CD8-positive, alpha-beta memory T cell (primary cell): ENCODE measurements at regions not wholly inside any gene's neighbourhood (a gene's known extent, or its start where the extent isn't known, plus 50 kb on each side); places are given as distances from the start of the nearest gene placed in this dataset.

Experiments
- CTCF ChIA-PET: fragments of 350-600 bp; sonication (Branson Sonifier 250); formaldehyde crosslinking; loops from one replicate; lab custom pipeline; 2021; ENCODE audit warnings: antibody characterized with exemption; lab: Charles Lee
- POLR2A ChIA-PET: fragments of 350-600 bp; sonication (Branson Sonifier 250); formaldehyde crosslinking; loops from one replicate; lab custom pipeline; 2021; ENCODE audit warnings: antibody characterized with exemption; lab: Charles Lee
- DNase-seq, 5 donors: peaks; one replicate each; pipeline versions ENCODE4 v3.0.0 to v3.0.0-alpha.2; 2020 to 2022; ENCODE audit warnings: mixed read lengths in 1 of 5
- H3K27ac ChIP-seq: one replicate; pipeline ENCODE4 v1.7.0; 2013; ENCODE audit warnings: low read depth, mild to moderate bottlenecking, low read length, moderate library complexity
- H3K27me3 ChIP-seq: 2 replicates; pipeline ENCODE4 v1.7.0; 2013; ENCODE audit warnings: low read length, mild to moderate bottlenecking; ENCODE audit not compliant: insufficient read depth, poor library complexity, severe bottlenecking
- H3K36me3 ChIP-seq: 2 replicates; pipeline ENCODE4 v1.7.0; 2013; ENCODE audit warnings: mild to moderate bottlenecking, low read length, moderate library complexity; ENCODE audit not compliant: insufficient read depth
- H3K4me1 ChIP-seq: 2 replicates; pipeline ENCODE4 v1.7.0; 2013; ENCODE audit warnings: mild to moderate bottlenecking, low read length, moderate library complexity; ENCODE audit not compliant: insufficient read depth
- H3K4me3 ChIP-seq: 2 replicates; pipeline ENCODE4 v1.7.0; 2013; ENCODE audit warnings: mild to moderate bottlenecking, low read length
- H3K9me3 ChIP-seq: 2 replicates; pipeline ENCODE4 v1.7.0; 2013; ENCODE audit warnings: mild to moderate bottlenecking, low read length
- H3K27ac Mint-ChIP-seq, 8 donors: one replicate each; pipeline ENCODE4 v1.8.0; 2020 to 2021; ENCODE audit warnings: mixed read lengths in 8 of 8, mild to moderate bottlenecking in 6 of 8, inconsistent platforms in 3 of 8, moderate library complexity in 3 of 8
- H3K27me3 Mint-ChIP-seq, 2 donors: one replicate each; pipeline ENCODE4 v1.8.0; 2020 to 2021; ENCODE audit warnings: mixed read lengths in 2 of 2, mild to moderate bottlenecking in 1 of 2, moderate library complexity in 1 of 2
- H3K36me3 Mint-ChIP-seq, 3 donors: one replicate each; pipeline ENCODE4 v1.8.0; 2020 to 2021; ENCODE audit warnings: mixed read lengths in 3 of 3, inconsistent platforms in 1 of 3, mild to moderate bottlenecking in 1 of 3
- H3K4me1 Mint-ChIP-seq, 3 donors: one replicate each; pipeline ENCODE4 v1.8.0; 2020 to 2021; ENCODE audit warnings: mixed read lengths in 3 of 3, inconsistent platforms in 1 of 3, mild to moderate bottlenecking in 1 of 3
- H3K4me3 Mint-ChIP-seq, 7 donors: one replicate each; pipeline ENCODE4 v1.8.0; 2020 to 2021; ENCODE audit warnings: mixed read lengths in 7 of 7, mild to moderate bottlenecking in 6 of 7, moderate library complexity in 4 of 7, inconsistent platforms in 2 of 7
- H3K9me3 Mint-ChIP-seq, 5 donors: one replicate each; pipeline ENCODE4 v1.8.0; 2020 to 2022; ENCODE audit warnings: mixed read lengths in 5 of 5, mild to moderate bottlenecking in 3 of 5, moderate library complexity in 2 of 5, inconsistent platforms in 1 of 5

DNA sequence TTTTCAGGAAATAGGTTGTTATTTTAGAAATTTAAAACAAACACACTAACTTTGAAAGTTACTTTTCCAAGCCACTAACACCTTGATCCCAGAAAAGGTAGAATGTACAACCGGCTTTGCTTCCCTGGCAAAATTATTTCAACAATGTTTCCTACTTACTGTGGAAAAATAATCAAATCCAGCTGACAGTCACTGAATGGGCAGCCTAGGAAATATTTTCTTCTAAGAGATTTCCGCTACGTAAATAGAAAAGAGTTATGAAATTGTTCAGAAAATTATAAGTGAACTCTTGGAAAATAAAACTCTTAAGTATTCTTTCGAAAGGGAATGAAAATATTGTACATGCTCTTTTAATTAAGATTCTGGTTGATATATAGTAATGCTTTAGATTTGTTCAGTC, 195.7 kb downstream of the GASK1B start:
- Mint-ChIP-seq H3K36me3 (no peaks in the 10 kb centered on the region), H3K4me1 (peaks cover 2 to 4% (median 4%) of the 10 kb centered on the region in 3 donors), H3K9me3 (peaks cover 0 to 2% (median 0%) of the 10 kb centered on the region in 5 donors), H3K27ac (no peak overlapping the region), H3K27me3 (no peaks in the 10 kb centered on the region), H3K4me3 (no peak overlapping the region)
- H3K4me1 ChIP-seq, result no peaks in the 10 kb centered on the region
- H3K27ac ChIP-seq, result no peak overlapping the region
- ChIA-PET CTCF (no interaction called here), POLR2A (no interaction called here)
- H3K27me3 ChIP-seq, result no peaks in the 10 kb centered on the region
- DNase-seq, result no peak
- no peaks in the 10 kb centered on the region for H3K36me3 ChIP-seq
- H3K9me3 ChIP-seq, result no peaks in the 10 kb centered on the region
- H3K4me3 ChIP-seq, result no peak overlapping the region

DNA sequence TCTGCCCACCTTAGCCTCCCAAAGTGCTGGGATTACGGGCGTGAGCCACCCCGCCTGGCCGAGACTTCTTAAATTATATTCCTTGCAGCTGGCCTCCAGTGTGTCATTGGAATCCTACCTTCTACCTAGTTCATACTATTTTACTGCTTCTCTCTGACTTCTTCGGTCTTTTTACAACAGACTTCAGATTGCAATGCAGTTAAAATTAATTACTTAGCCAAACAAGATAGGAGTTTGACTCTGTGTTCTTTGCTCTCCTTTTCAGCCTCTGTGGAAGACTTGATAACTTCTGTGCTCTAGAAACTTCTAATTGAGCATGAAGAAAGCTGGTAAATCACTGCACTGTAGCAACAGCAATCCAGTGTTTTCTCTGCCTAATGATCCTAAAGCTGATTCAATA, 199.5 kb downstream of the GASK1B start:
- Mint-ChIP-seq H3K27ac (no peak overlapping the region), H3K27me3 (no peaks in the 10 kb centered on the region), H3K36me3 (no peaks in the 10 kb centered on the region), H3K4me1 (no peaks in the 10 kb centered on the region), H3K4me3 (no peak overlapping the region), H3K9me3 (peaks cover 0 to 2% (median 0%) of the 10 kb centered on the region in 5 donors)
- Histone ChIP-seq H3K36me3 (no peaks in the 10 kb centered on the region), H3K4me3 (no peak overlapping the region), H3K4me1 (no peaks in the 10 kb centered on the region), H3K27ac (no peak overlapping the region), H3K9me3 (no peaks in the 10 kb centered on the region), H3K27me3 (no peaks in the 10 kb centered on the region)
- CTCF ChIA-PET, result no interaction called here
- POLR2A ChIA-PET, result no interaction called here
- no peak for DNase-seq

DNA sequence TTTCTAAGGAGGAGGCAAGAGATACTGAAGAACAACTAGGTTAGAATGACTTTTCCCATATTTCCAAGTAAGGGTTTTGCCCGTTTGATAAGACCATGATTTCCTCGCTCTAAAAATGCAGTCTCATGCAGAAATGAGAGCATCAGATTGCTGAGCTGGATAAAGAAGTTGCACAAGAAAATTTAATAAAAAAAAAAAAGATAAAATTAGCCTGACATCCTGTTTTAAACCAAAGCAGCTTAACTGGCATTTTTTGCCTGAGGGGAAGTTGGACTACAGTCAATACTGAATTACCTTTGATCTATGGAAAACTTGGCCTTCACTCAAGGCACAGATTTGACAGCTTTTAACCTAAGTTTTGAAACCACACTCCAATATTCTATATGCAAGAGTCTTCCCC, 208.4 kb downstream of the GASK1B start:
- no peak for DNase-seq
- ChIA-PET CTCF (no interaction called here), POLR2A (no interaction called here)
- Mint-ChIP-seq H3K27ac (no peak overlapping the region), H3K4me3 (no peak overlapping the region), H3K9me3 (peaks cover 0 to 2% (median 0%) of the 10 kb centered on the region in 5 donors), H3K36me3 (no peaks in the 10 kb centered on the region), H3K27me3 (no peaks in the 10 kb centered on the region), H3K4me1 (no peaks in the 10 kb centered on the region)
- Histone ChIP-seq H3K27ac (no peak overlapping the region), H3K4me1 (no peaks in the 10 kb centered on the region), H3K36me3 (no peaks in the 10 kb centered on the region), H3K9me3 (no peaks in the 10 kb centered on the region), H3K4me3 (no peak overlapping the region), H3K27me3 (no peaks in the 10 kb centered on the region)

DNA sequence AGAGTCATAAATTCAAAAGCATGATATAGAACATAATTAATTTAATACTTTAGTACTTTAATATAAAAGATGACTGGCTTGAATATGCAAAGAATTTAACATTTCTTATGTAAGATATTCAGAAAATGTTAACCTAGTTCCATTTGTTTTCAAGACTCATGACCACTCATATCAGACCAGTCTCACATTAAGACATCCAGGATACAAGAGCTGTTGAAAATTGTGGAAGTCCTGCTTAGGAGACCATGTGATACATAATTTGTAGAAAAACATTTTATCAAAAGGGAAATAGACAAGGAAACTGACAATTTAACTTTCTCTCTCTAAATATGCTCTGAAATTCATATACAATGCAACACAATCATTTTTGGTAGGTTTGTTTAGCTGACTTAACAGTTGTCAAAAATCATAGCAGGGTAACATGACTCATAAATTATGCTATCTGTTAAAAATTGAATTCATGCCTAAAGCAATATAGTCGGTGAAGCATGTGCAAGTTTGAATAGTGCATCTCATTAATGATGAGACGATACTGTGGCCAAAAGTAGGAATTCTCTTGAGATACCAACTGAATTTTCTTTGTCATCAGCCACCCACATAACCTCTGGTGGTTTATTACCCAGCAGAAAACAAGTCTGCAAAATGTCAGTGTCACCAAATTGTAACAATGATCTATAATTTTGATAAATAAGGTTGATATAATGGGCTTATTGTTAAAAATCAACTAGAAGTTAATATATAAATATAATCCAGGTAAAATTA, 211.4 kb downstream of the GASK1B start:
- ChIA-PET POLR2A (no interaction called here), CTCF (no interaction called here)
- Histone ChIP-seq H3K27me3 (no peaks in the 10 kb centered on the region), H3K4me3 (no peak overlapping the region), H3K27ac (no peak overlapping the region), H3K9me3 (no peaks in the 10 kb centered on the region), H3K4me1 (no peaks in the 10 kb centered on the region), H3K36me3 (no peaks in the 10 kb centered on the region)
- Mint-ChIP-seq H3K4me3 (no peak overlapping the region), H3K36me3 (no peaks in the 10 kb centered on the region), H3K27ac (no peak overlapping the region), H3K9me3 (peaks cover 0 to 2% (median 2%) of the 10 kb centered on the region in 5 donors), H3K27me3 (no peaks in the 10 kb centered on the region), H3K4me1 (no peaks in the 10 kb centered on the region)
- no peak for DNase-seq

DNA sequence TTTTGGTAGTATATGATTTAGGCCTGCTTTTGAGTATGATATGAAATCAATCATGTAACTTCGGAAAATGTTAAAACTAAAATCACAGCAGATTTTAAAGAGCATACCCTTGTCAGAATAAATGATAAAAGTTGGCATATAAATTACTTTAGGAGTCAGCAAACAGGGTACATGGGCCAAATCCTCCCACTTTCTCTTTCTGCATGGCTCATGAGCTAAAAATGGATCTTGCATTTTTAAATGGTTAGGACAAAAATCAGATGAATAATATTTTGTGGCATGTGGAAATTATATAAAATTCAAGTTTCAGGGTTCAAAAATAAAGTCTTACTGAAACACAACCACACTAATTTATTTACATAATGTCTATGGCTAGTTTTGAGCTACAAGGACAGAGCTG, 214.9 kb downstream of the GASK1B start:
- H3K4me1 ChIP-seq, result no peaks in the 10 kb centered on the region
- no peaks in the 10 kb centered on the region for H3K27me3 ChIP-seq
- no peaks in the 10 kb centered on the region for H3K9me3 ChIP-seq
- Mint-ChIP-seq H3K4me1 (no peaks in the 10 kb centered on the region), H3K9me3 (peaks cover 0 to 4% (median 0%) of the 10 kb centered on the region in 5 donors), H3K4me3 (no peak overlapping the region), H3K27me3 (no peaks in the 10 kb centered on the region), H3K27ac (no peak overlapping the region), H3K36me3 (no peaks in the 10 kb centered on the region)
- ChIA-PET POLR2A (no interaction called here), CTCF (no interaction called here)
- no peak overlapping the region for H3K4me3 ChIP-seq
- no peaks in the 10 kb centered on the region for H3K36me3 ChIP-seq
- no peak for DNase-seq
- H3K27ac ChIP-seq, result no peak overlapping the region

DNA sequence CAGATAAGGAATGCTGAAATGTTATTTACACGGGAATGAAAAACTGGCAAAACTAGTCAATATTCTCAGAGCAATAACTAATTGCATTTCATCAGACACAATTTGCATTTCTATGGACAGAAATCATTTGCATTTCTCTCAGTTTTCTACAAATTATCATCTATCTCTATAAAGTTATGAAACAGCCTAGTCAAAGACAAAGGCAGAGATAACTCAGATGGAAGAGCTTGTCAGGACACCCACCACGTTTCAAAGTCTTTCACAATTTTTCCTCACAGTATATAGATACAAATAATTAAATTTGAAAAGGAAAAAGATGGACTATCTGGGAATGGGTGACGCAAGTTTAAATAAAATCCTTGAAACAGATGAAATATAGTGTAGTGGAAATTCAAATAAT, 230.8 kb downstream of the GASK1B start:
- H3K4me3 Mint-ChIP-seq, result no peak overlapping the region
- H3K4me1 ChIP-seq, result no peaks in the 10 kb centered on the region
- H3K4me1 Mint-ChIP-seq, result no peaks in the 10 kb centered on the region
- H3K4me3 ChIP-seq, result no peak overlapping the region
- no peaks in the 10 kb centered on the region for H3K27me3 ChIP-seq
- no peak overlapping the region for H3K27ac ChIP-seq
- DNase-seq, result no peak
- no peaks in the 10 kb centered on the region for H3K27me3 Mint-ChIP-seq
- no peaks in the 10 kb centered on the region for H3K36me3 Mint-ChIP-seq
- no peaks in the 10 kb centered on the region for H3K9me3 ChIP-seq
- no peak overlapping the region for H3K27ac Mint-ChIP-seq
- CTCF ChIA-PET, result no interaction called here
- H3K9me3 Mint-ChIP-seq, result peaks cover 0 to 2% (median 0%) of the 10 kb centered on the region in 5 donors
- POLR2A ChIA-PET, result no interaction called here
- H3K36me3 ChIP-seq, result no peaks in the 10 kb centered on the region

DNA sequence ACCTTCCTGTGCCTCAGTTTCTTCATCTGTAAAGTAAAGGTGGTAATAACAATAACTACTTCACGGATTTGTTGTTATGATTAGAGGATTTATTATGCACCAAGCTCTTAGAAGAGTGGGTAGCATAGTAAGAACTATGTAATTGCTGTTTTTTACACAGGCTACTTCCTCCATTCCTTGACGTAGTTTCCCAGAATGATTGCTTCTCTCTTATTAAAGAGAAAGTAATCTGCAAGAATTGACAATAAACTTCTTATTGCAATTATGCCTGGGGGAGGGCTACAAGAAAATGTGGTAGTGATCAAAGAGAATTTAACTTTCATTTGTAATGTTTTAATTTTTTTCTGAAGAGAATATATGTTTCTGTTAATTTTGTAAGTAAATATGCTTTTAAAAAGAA, 238.7 kb downstream of the GASK1B start:
- no peaks in the 10 kb centered on the region for H3K27me3 Mint-ChIP-seq
- no peaks in the 10 kb centered on the region for H3K36me3 ChIP-seq
- no peak overlapping the region for H3K4me3 ChIP-seq
- POLR2A ChIA-PET, result no interaction called here
- H3K9me3 ChIP-seq, result no peaks in the 10 kb centered on the region
- no peak for DNase-seq
- H3K4me1 ChIP-seq, result no peaks in the 10 kb centered on the region
- H3K27ac Mint-ChIP-seq, result no peak overlapping the region
- H3K27me3 ChIP-seq, result no peaks in the 10 kb centered on the region
- no peaks in the 10 kb centered on the region for H3K4me1 Mint-ChIP-seq
- H3K4me3 Mint-ChIP-seq, result no peak overlapping the region
- H3K36me3 Mint-ChIP-seq, result no peaks in the 10 kb centered on the region
- no peak overlapping the region for H3K27ac ChIP-seq
- CTCF ChIA-PET, result no interaction called here
- peaks cover 0 to 1% (median 0%) of the 10 kb centered on the region in 5 donors for H3K9me3 Mint-ChIP-seq

DNA sequence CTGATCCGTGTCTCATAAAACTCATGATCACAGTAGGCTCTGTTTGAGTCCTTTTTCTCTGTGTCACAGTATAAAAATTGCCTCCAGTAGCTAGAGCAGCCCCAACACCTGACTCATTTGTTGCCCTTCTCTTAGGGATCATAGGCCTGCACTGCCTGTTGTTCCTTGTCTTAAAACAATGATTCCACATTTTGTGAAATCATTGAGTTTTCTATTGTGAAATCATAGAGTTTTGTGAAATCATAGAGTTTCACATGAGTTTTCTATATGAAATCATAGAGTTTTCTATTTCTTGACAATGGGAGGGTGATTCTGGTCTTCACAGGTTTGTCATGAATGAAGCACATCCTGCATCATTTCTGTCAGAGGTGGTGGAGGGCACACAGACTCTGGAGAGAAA, 239.9 kb downstream of the GASK1B start:
- CTCF ChIA-PET, result no interaction called here
- POLR2A ChIA-PET, result no interaction called here
- Histone ChIP-seq H3K27me3 (no peaks in the 10 kb centered on the region), H3K27ac (no peak overlapping the region), H3K36me3 (no peaks in the 10 kb centered on the region), H3K4me1 (no peaks in the 10 kb centered on the region), H3K9me3 (no peaks in the 10 kb centered on the region), H3K4me3 (no peak overlapping the region)
- no peaks in the 10 kb centered on the region for H3K4me1 Mint-ChIP-seq
- H3K4me3 Mint-ChIP-seq, result no peak overlapping the region
- no peak overlapping the region for H3K27ac Mint-ChIP-seq
- no peak for DNase-seq
- no peaks in the 10 kb centered on the region for H3K36me3 Mint-ChIP-seq
- H3K27me3 Mint-ChIP-seq, result no peaks in the 10 kb centered on the region
- peaks cover 0 to 6% (median 0%) of the 10 kb centered on the region in 5 donors for H3K9me3 Mint-ChIP-seq
